ENCODE measurements at regions not wholly inside any gene's neighbourhood (a gene's known extent, or its start where the extent isn't known, plus 50 kb on each side); places are given as distances from the start of the nearest gene placed in this dataset.

GRCh38 chr4:152102436-152103000 lies 341.7 kb upstream of the GATB start:
- TF ChIP-seq CTCF (IDR thresholded peaks at IDR 0.05) (no peak), POLR2AphosphoS5 (IDR thresholded peaks at IDR 0.05) (no peak)
